ENCODE measurements at regions not wholly inside any gene's neighbourhood (a gene's known extent, or its start where the extent isn't known, plus 50 kb on each side); places are given as distances from the start of the nearest gene placed in this dataset.
"Not testable (repeated sequence)": the region's sequence is repeated elsewhere in the genome, so short reads cannot be mapped to it uniquely, and the experiment has no call there.

DNA sequence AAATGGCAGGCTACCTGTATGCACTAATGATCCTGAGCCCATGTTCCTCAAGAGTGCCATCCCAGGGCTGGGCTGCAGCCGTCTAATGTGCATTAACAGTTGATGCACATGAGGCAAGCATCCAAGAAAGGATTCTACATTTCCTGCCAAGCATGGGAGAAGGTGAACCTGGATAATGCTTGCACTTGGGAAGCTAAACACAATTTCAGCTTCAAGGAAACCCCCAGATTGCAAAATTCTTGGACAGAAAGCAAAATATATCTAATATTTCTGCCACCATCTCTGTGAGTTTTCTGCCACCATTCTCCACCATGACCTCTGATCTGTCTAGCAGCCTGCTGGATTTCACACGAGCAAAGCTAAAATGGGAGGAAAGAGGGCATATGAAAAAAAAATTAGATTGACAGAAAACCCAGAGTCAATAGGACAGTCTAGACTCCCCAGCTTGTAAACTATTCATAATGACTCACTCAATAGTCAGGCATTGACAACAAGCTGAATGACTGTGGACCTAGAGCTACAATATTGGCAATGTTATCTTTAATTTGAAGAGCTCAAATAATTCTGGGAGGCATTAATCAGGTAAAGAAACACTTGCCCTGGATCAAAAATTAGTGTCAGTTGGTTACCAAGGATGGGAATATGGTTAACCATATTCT, 91.9 kb upstream of the BCL2L14 start:
- no peak for DNase-seq (ENCODE audit: low read depth)

GRCh38 chr12:11980115-11980514, 90.6 kb upstream of the BCL2L14 start:
- DNase-seq (ENCODE audit: low read depth) = no peak

- no peak for DNase-seq (ENCODE audit: low read depth)
Observed at GRCh38 chr12:11981121-11981733, 89.5 kb upstream of the BCL2L14 start.

- DNase-seq (ENCODE audit: low read depth) = no peak
Observed at GRCh38 chr12:11984417-11984816, 86.3 kb upstream of the BCL2L14 start.

DNA sequence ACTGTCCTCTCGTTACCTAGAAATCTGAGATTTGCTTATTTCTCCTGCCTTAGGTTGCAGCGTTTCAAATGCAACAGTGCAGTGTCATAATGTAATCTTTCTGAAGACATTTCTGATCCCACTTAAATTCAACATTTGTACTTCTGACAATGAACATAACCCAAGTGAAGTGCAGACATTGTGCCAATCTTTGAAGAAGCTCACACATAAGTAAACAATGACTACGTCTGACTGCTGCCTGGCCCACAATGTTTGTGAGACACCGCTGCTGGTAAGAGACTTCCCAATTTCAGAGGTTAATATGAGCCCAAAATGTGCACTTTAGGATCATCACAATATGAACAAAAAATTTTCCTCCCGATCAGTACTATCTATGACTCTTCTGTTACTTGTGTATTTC, 84.6 kb upstream of the BCL2L14 start:
- DNase-seq (ENCODE audit: low read depth) = no peak

DNA sequence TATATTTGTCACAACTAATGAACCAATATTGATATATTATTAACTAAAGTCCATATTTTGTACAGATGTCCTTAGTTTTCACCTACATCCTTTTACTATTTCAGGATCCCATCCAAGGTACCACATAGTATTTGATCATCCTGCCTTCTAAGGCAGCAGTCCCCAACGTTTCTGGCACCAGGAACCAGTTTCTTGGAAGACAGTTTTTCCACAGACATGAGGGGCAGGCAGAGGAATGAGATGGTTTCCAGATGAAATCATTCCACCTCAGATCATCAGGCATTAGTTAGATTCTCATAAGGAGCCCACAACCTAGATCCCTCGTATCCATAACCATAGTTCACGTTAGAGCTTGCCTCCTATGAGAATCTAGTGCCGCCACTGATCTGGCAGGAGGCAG, 82.8 kb upstream of the BCL2L14 start:
- no peak for DNase-seq (ENCODE audit: low read depth)

DNA sequence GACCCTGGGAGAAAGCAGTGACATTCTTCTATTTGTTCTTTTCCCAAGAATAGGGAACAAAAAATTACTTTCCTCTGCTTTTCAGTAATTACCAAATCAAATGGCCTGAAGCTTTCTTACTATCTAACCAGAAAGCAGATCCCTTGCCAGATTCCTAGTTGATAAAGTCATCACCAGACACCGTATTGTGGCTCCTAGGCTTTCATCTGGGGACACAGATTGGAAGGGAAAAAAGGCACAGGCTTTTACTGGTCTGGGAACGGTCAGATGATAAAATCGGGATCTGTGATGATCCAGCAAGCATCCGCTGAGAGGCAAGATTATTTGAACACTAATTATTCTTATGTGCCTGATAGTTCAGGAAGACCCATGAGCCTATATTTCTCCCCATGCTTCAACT, 79.1 kb upstream of the BCL2L14 start:
- DNase-seq (ENCODE audit: low read depth) = no peak

- DNase-seq (ENCODE audit: low read depth) = no peak
Observed at GRCh38 chr12:11992515-11992914, 78.2 kb upstream of the BCL2L14 start.

DNA sequence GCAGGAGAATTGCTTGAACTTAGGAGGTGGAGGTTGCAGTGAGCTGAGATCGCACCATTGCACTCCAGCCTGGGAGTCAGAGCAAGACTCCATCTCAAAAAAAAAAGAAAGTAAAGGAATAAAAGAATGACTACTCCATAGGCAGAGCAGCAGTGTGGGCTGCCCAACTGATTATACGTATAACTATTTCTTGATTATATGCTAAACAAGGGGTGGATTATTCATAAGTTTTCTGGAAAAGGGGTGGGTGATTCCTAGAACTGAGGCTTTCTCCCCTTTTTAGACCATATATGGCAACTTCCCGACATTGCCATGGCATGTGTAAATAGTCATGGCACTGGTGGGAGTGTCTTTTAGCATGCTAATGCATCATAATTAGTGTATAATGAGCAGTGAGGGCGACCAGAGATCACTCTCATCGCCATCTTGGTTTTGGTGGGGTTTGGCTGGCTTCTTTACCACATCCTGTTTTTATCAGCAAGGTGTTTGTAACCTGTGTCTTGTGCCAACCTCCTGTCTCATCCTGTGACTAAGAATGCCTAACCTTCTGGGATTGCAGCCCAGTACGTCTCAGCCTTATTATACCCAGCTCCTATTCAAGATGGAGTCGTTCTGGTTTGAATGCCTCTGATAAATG, 72.3 kb upstream of the BCL2L14 start:
- not testable (repeated sequence) for DNase-seq (ENCODE audit: low read depth)

DNA sequence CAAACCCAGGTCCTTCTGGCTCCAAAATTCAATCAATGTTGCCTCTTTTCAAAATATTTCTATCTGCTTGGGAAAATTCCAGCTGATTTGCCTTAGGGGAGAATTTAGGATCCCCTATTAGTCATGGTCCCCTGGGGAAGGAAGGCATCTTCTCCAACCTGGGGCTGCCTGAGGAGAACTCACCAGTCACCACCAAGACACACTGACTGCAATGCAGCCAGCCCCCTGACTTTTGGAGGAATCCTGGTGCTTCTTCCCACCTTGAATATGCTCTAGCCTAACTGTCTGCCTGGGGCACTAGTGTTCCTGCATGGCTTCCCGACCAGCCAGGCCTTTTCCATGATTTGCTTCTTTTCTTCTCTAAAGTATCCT, 71.8 kb upstream of the BCL2L14 start:
- no peak for DNase-seq (ENCODE audit: low read depth)

GRCh38 chr12:12003609-12004008, 67.1 kb upstream of the BCL2L14 start:
- DNase-seq (ENCODE audit: low read depth) = no peak

DNA sequence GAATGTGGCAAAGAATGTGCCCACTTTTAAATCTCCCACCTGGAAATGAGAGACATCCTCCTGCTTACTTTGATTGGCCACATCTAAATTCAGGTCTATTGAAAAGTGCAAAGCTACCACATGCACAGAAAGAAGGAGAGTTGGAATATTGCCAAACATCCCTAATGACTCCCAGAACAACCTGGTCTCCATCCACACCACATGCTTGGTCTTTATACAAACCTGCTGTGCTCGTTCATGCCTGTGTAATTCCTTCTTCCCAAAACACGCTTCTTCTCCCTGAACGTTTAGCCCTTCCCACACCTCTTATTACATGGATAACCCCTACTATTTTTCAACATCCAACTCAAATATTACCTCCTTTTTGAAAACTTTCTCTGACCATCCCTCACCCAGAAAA, 66.2 kb upstream of the BCL2L14 start:
- DNase-seq (ENCODE audit: low read depth) = no peak

- DNase-seq (ENCODE audit: low read depth) = no peak
Observed at GRCh38 chr12:12007001-12007712, 63.6 kb upstream of the BCL2L14 start.

DNA sequence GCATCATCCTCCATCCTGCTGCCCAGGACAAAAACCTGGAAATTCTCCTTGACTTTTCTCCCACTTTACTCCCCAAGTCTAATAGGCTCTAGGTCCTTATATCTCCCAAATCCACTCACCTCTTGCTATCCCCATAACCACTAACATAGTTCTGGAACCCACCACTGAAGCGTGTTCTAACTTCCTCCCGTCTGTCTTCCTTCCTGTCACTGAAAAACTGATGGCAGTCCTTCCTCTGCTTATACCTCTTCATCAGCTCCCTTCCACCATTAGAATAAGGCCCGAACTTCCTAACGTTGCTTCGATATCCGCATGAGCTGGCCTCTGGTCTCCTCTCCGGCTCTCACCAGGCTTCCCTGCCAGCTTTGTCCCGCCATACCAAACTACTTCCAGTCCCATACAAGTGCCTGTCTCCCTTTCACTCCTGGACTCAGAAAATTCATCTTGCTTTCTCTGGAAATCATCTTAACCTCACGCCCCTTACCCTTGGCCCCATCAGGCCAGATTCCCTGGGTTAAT, 63.0 kb upstream of the BCL2L14 start:
- no peak for DNase-seq (ENCODE audit: low read depth)

DNA sequence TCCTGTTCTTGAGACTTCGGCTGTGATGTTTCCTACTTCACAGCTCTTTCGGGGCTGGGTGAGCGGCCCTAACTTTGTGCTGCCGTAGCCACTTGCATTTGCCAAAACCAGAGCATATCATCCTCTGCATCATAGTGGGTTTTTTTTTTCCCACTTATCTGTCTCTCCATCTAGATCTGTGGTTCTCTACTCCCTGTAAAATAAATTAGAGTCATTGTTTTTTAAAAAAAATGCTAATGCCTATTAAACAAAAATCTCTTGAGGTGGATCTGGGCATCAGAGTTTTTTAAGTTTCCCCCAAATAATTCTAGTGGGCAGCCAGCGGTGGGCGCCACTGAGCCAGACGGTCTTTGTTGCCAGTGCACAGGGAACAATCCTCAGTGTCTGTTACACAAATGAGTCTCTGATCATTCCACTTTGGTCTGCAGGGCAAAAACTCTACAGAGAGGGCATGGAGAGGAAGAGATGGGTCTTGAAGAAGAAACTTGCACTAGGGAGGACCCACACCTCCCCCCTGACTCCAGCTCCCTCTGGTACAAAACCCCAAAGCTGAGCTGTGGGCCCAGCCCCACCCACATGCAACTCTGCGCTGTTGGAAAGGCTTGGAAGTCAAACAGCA, 62.4 kb upstream of the BCL2L14 start:
- no peak for DNase-seq (ENCODE audit: low read depth)

- DNase-seq (ENCODE audit: low read depth) = no peak
Observed at GRCh38 chr12:12008931-12009611, 61.7 kb upstream of the BCL2L14 start.

DNA sequence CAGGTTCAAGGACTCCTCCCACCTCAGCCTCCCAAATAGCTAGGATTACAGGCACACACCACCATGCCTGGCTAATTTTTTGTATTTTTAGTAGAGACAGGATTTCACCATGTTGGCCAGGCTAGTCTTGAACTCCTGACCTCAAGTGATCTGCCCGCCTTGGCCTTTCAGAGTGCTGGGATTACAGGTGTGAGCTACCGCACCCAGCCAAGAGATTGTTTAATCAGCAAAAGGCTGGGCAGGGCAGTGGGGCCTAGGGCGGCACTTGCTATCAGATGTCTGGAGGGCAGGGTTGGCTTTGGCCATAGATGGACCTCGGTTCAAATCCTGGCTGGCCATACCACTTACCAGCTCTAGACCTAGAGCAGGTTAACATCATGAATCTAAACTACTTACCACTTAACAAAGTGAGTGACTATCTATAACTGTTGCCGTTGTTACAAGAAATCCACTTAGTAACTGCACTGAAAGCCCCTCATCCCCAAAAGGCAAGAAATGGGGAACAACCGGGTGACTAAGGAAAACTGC, 60.9 kb upstream of the BCL2L14 start:
- DNase-seq (ENCODE audit: low read depth) = not testable (repeated sequence)

DNA sequence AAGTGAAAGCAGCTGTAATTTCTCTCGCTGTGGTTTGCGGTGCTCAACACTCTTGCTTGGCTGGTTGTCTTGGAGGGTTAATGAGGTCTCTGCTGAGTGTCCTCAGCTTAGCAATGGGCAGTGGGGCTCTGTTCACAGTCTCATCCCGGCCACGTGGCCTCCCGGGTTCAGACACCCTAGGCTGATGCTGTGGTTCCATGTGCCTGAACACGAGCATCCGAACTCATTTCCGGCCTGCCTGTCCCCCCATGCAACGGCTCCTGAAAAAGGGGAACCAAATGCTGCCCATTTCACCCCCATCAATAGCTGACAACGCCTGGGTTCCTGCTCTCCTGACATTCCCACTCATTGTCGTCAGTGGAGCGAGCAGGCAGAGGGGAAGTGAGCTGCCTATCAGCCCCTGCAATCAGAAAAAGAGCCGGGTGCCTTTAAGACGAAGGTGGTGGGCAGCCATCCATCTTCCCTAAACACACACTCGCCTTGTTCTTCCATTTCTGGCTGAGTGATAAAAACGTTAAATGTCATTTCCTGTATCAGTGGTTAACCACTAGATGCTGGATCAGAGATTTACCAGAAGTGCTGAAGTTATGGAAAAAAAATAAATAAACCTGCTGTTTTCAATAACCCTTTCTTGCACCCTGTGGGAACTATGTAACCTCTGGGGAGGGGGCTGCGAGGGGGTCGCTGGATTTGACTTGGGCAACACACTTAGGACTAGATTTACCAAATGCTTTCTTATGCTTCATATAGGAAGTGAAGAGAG, 60.3 kb upstream of the BCL2L14 start:
- no peak for DNase-seq (ENCODE audit: low read depth)

GRCh38 chr12:12011880-12012260, 58.9 kb upstream of the BCL2L14 start:
- DNase-seq (ENCODE audit: low read depth) = no peak

GRCh38 chr12:12015073-12015685, 55.6 kb upstream of the BCL2L14 start:
- DNase-seq (ENCODE audit: low read depth) = no peak
